Globus pallidus (tissue), 1 donor: ENCODE measurements at regions not wholly inside any gene's neighbourhood (a gene's known extent, or its start where the extent isn't known, plus 50 kb on each side); places are given as distances from the start of the nearest gene placed in this dataset.

Experiments used
- DNase-seq: peaks from one replicate; pipeline ENCODE4 v3.0.0-alpha.2; 2015; ENCODE audit warnings: low spot score

DNA sequence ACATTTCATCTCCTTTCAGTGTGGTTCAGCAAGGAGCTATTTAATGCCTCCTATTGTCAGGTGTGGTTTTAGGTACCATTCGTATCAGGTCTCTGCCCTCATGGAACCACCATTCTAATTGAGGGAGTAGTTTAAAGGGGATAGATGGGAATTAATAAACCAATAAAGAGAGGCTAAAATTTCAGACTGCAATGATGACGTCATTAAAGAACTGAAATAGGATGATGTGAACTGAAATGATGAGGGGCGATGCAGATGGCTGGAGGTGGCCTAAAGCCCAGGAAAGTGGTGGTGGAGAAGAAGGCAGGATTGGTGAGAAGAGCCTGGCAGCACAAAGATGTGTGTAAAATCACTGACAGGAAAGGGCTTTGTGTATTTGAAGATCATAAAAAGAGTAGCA lies 148.9 kb upstream of the RBFOX1 start:
- no peak for DNase-seq

DNA sequence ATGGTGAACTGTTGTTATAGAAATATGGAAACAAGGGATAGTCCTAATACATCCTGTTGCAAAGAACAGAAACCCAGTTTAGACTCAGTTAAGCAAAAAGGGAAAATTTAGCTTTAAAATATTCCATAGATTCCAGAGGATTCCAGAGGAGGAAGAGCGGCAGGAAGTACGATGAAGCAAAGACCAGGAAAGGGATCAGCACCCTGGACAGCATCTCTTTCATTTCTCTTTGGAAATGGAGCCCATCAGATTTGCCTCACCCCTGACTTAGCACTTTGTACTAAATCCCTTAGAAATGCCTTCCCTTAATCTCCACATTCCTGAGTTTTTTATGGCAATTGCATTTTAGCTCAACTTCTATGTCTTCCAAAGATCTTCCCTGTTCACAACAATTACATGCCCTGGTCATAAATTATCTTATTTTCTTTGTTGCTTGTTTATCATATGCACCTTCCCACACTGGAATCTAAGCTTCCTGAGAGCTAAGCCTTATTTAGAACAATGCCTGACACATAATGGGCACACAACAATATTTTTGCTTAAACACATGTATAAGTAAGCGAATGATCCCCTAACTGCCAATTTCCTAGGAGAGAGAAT lies 150.0 kb upstream of the RBFOX1 start:
- DNase-seq = no peak

DNA sequence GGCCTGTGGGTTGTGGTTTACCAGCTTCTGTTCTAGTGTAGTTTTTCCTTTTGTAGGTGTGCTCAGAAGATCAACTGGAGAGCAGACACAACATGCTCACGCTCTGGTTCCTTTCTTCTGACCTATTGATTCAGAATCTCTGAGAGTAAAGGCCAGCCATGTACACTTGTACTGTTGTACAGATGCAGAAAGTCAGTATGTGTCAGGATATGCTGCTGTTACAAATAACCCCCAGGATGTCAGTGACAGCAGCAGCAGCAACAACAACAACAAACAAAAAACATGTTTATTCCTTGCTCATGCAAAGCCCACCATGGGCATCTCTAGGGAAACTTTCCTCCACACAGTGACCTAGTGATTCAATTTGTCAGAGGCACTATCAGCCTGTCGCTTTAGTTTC lies 154.8 kb upstream of the RBFOX1 start:
- DNase-seq = no peak

DNA sequence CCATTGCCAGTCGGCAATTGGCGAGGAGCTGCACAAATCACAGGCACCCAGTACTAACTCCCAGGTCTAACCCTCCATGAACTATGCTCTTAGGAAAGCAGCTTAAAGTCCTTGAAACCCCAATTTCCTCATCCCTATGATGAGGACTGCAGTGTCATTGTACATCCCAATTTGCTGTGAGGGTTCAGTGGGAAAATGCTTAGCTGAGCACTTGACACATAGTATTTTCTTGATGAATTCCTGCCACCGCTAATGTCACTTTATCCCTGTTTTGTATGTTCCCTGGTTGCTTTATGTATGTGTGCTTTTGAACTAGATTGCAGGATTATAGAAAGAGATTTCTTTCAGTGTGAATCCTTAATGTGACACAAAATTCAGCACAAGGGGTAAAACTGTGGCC lies 161.5 kb upstream of the RBFOX1 start:
- DNase-seq = no peak

DNA sequence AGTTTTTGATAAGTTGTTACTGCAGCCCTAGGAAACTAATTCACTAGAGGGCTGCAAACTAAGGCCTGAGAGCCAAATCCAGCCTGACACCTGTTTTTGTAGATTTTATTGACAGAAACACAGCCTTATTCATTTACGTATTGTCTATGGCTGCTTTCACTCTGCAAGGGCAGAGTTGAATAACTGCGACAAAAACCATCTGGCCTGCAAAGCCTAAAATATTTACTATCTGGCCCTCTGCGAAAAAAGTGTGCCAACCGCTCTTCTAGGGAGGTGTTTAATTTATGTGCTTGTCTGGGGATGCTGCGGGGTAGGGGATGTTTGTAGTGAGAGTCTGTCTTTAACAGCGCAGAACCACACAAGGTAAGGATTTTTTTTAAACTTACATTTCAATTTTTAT lies 165.0 kb upstream of the RBFOX1 start:
- no peak for DNase-seq

DNA sequence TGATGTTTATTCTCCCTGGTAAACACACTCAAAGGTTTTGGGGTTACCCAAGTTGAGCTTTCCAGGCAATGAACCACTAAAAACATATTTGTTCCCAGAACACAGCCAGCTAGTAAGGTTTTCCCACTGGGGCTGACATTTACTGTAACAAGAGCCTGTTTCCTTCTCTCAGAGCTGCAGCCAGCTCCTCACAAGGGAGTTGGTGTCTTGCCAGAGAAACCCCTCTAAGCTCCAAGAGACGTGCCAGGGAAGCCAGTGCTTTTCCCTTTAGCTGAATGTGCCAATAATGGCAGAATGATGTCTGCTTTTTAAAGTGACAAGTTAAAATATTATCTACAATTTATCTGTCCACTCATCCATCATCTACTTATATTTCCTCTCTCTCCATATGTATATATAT lies 170.8 kb upstream of the RBFOX1 start:
- DNase-seq = no peak

DNA sequence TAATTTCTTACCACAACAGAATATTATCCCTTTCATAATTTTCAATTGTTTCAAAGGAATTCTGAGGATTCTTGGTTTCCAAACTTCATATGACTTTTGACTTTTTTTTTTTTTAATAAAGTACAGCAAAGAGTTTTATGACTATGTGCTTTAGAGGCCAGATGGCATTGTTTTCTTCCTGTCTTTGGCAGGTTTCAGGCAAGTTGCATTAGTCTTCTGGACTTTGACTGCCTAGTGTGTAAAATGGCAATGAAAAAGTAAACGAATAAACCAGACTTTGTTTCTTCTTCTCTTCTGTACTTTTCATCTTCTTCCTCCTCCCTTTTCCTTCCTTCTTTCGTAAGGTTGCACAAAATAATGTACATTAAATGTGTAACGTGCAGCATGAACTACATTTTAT lies 172.6 kb upstream of the RBFOX1 start:
- DNase-seq = no peak

DNA sequence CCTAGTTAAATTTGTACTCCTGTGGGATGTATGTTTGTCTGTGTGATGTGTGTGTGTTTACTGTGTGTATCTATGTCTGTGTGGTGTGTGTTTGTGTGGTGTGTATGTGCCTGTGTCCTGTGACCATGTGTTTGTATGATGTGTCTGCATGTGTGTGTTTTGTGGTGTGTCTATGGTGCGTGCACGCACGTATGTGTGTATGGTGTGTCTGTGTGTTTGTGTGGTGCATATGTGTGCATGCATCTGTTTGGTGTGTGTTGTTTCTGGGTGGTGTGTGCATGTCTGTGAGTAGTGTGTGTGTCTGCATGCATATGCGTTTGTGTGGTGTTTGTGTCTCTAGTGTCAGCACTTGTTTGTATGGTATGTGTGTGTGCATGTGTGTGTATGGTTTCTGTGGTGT lies 174.2 kb upstream of the RBFOX1 start:
- DNase-seq = no peak

DNA sequence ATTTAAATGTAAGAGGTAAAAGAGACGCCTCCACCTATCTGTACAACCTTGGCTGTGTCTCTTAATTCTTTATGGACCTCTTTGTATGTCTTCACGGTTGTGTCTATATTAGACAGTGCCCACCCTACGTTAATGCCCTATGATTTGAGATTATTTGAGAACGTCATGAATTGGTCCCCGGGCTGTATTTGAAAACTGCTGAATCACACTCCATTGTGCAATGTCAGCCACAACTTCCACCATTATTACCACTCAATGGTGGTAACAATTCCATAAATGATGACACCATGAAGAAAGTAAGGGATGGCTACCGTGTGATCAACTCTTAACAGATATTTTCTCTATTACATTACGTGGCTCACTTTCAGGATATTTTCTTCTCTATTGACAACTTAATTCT lies 182.4 kb upstream of the RBFOX1 start:
- DNase-seq = no peak

DNA sequence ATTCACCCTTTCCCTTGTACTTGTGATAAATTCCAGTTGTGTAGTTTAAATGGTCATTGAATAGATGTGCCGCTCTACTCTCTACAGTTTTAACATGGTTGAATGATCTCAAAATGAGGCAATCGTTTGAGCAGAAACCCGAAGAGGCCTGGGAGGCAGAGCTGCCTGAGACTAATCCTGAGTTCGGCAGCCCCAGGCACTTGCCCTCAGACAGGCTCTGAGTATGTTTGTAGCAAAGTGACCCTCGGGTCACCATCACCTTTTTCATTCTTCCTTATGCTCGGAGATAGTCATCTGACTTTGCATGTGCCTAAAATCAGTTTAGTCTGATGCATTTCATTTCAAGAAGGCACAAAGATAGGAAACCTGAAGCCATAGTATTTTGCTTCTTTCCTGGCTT lies 184.0 kb upstream of the RBFOX1 start:
- DNase-seq = no peak

DNA sequence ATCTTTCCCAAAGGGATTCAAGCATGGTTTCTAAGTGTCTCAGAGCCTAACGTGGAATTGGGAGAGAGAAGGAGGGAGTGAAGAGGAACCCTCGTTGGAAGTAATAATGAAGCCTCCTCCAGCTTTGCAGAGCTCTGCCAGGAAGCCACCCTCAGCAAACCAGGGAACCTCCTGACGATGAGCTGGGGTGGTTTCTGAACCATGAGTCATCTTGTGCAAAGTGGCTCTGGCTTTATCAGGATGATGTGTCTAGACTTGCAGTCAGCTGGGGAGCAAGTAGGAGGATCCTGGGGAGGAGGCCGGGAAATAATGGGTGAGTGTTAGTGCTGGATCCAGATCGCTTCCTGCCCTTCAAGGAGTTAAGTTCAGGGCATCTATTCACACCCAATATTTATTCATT lies 191.7 kb upstream of the RBFOX1 start:
- no peak for DNase-seq

DNA sequence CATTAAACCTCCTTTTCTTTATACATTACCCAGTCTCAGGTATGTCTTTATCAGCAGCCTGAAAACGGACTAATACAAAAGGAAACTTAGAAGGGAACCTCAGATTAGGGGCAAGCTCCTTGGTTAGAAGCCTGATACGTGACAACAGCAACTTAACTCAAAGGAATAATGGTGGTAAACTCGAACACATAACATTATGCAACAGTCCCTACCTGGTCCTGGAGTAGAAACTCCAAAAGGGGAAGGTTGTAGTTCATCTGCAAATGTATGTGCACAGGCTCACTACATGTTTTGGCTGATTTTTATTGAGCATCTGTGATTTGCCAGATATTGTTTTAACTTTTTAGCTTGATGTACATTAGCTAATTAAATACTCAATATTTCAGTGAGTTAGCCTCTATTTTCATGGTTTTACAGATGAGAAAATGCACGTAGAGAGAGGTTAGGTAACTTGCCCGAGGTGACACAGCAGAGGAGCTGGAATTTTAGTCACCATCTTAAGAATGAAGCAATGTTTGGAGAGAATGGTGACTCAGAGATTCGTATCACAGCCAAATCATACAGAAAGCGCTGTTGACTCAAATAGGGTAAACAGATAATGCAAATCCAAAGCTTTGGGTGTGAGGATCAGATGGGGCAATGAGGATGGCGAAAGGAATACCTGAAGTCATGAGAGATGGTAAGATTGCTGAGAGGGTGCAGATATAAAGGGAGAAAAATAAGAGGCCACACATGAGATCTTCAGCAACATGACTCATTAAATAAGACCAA lies 194.9 kb upstream of the RBFOX1 start:
- DNase-seq = no peak

DNA sequence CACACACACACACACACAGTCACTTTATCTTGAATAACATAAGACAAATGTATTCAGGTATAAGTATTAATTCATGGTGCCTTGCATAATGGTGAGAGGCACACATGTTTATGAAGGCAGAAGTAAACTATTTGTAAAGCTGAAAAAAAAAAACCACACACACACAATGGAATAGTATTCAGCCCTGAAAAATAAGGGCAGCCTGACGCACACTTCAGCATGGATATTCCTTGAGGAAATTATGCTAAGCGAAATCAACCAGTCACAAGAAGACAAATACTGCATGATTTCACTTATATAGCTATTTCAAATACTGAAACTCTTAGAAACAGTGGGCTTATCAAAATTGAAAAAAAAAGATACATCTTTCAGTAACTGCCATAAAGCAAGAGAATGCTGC lies 200.2 kb upstream of the RBFOX1 start:
- DNase-seq = no peak

DNA sequence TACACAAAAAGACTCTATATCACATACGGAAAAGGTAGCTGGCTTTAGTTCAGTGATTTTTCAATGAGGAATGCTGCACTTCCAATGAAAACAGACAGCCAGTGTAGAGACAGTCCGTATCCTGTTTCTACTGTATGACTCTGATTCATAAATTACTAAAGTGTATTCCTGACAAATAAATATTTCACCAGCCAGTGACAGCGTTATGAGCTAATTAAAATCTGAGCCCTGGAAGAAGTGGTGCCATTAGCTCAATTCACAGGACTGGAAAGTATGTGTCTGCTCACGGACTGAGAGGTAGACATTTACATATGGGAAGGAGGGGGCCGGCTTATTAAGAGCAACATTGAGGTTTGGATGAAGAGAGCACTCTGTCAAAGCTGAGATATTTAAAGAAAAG lies 207.9 kb upstream of the RBFOX1 start:
- DNase-seq = no peak

DNA sequence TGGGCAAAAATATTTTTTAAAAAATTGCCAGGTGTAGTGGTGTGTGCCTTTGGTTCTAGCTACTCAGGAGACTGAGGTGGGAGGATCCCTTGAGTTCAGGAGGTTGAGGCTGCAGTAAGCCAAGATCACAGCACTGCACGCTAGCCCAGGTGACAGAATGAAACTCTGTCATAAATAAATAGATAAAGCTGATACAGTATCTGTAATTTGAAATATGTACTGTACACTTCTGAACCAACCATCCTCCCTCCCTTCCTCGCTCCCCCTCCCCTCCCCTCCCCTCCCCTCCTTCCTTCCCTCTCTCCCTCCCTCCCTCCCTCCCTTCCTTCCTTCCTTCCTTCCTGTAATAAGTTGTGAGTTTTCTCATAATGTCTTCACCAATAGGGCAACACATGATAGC lies 208.4 kb upstream of the RBFOX1 start:
- DNase-seq = no peak

DNA sequence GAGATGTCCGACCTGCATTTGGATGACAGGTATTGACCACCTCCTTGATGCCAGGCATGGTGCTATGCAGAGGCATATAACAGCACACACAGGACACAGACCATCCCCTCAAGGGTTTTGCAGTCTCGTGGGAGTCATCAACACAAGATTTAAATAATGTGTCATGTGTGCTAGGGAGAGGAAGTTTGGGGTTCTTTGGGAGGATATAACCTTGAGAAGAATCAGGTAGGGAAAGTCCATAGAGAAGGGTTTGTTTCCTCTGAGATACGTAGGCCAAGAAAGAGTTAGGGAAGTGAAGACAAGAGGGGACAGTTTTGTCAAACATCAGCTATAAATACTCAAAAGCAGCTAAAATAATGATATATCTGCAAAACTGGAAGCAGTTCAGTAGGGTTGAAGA lies 215.9 kb upstream of the RBFOX1 start:
- no peak for DNase-seq

DNA sequence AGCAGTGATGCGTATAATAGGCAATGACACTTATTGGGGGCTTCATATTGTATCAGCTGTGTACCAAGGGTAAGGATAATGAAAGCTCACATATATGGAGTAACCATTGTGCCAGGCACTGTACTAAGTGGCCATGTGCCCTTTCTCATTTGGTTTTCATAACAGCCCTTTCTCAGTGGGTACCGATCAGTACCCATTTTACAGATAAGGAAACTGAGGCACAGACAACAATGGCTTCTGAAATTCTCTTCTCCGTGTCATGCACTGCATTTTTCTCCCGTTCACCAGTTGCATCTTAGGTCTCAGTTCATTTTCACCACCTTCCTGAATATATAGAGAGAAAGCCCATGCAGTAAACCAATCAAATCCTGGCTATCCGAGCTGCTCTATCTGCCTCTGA lies 216.7 kb upstream of the RBFOX1 start:
- DNase-seq = no peak

DNA sequence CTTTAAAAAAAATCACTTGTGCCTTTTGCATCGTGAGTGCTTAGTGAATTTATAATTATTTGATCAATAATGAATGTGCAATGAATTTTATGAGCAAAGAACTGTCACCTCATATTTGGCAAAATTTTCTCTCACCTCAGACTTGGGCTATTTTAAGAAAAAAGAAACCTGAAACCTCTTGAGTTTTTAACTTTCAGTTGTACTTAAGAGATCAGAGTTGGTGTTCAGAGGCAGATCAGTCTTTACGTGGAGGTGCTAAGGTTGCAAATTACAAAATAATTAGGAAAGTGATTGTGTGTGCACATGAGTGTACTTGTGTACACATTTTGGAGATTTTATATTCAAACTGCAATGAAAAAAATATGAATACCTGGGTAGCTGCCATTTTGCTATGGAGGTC lies 218.7 kb upstream of the RBFOX1 start:
- no peak for DNase-seq

DNA sequence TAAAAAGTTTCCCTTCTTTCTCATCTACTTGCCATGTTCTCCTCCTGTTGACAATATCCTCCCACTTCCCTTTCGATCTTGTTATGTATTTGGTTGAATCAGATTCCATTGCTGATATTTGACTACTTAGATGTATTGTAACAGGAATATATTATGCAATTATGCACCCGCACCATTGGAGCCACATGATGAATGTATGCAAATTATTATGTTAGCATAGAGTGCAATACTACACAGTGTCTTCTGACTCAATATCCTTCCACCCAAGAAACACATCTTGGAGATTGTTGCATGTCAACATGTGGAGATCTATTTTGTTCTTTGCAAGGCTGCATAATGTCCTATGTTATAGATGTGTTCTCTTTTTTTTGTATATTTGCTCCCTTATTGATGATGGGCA lies 219.2 kb upstream of the RBFOX1 start:
- DNase-seq = no peak

DNA sequence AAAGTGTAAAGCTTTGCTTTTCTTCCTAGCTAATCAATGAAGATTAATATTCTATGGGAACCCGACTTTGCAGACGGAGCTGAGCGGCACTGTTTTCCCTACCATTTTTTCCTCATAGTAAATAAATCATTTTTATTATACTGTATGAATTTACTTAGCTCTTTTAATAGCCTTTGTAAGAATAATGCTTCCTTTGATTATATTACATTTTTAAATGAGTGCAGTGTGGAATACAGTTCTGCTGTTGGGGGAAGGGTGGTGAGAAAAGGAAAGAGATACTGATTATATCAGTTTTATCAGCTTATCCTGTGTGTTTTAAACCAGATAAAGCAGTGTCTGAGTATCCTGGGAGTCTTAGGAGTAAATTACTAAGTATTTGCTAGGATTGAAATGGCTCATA lies 221.4 kb upstream of the RBFOX1 start:
- DNase-seq = no peak

DNA sequence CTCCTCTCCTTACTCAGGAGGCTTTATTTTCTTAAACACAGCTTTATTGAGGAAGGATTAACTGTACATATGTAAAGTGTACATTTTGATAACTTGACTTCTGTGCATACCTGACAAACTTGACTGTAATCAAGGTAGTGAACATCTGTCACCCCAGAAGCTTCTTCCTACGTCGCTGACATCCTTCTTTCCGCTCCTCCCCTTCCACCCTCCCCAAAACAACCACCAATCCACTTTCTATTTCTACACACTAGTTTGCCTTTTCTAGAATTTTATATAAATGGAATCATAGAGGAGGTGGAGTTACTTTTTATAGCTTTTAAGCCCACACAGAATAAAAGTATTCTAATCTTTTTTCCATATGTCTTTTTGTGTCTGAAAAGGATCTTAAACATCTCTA lies 225.2 kb upstream of the RBFOX1 start:
- no peak for DNase-seq

DNA sequence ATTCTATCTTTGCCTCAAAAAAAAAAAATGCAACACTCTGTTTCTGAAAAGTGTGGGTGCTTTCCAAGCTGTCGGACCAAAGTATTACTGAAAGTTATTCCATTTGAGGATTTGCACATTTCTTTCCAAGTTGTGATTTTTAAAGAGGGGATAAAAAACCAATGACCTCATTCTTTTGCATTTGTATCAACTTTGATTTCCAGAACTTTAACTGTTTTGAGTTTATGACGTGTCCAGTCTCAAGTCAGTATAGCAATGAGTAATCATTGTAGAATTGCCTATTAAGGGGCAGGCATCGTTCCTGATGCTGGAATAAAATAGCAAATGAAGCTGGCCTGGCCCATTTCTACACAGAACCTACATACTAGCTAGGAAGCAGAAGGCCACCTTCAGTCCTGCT lies 229.6 kb upstream of the RBFOX1 start:
- no peak for DNase-seq

DNA sequence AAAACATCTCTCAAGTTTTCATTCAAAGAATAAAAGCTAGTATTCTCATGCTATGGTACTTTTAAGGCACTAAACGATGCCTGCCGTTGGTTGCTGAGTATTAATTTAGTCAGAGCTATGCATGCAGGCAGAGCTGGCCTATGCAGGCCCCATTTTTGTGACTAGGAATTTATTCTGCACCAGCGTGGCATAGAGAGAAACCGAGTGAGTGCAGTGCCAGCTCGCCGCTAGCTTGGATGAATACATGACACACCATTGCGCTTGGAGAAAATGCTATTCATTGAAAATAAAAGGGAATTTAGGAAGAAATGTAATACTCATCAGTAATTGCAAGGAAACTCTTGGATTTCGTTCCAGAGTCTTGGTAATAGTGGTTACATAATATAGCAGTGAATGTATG lies 231.6 kb upstream of the RBFOX1 start:
- no peak for DNase-seq

DNA sequence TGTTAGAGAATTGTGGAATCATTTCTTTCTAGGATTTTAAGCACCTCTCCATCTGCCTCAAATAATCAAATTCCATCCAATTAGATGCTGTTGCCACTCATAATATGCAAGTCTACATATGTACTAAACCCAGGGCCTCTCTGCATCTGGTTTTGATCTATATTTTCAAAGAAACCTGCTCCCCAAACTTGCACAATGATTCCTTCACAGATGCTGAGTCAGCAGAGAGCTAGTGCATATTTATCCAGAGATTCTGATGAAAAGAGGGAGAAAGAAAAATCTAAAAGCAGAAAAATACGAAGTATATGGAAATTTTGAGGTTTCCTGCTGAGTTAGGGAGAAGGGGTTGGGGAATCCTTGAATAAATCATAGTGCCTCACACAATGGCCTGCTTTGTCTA lies 235.1 kb upstream of the RBFOX1 start:
- no peak for DNase-seq
